CD14-positive monocyte (primary cell): ENCODE measurements at regions not wholly inside any gene's neighbourhood (a gene's known extent, or its start where the extent isn't known, plus 50 kb on each side); places are given as distances from the start of the nearest gene placed in this dataset.

ENCODE experiments used
- DNase-seq, 3 donors: peaks; one replicate each; pipeline ENCODE4 v3.0.0-alpha.2; 2011 to 2022
- H2AFZ ChIP-seq: 2 replicates; pipeline ENCODE4 v1.6.0; 2012; ENCODE audit warnings: mild to moderate bottlenecking, low read depth, low read length, inconsistent platforms; ENCODE audit not compliant: insufficient read depth, poor library complexity, severe bottlenecking
- H3K27ac ChIP-seq, 2 donors: 1 replicate in 1 of 2; 2 replicates in 1 of 2; pipeline ENCODE4 v1.5.1; 2012 to 2013; ENCODE audit warnings: low read length in 2 of 2, control low read depth in 1 of 2, inconsistent platforms in 1 of 2, low read depth in 1 of 2, mild to moderate bottlenecking in 1 of 2
- H3K27me3 ChIP-seq, 2 donors: one replicate each; pipeline versions ENCODE4 v1.6.0 to v1.6.1; 2011 to 2013; ENCODE audit warnings: low read length in 2 of 2; ENCODE audit not compliant: control insufficient read depth in 2 of 2, insufficient read depth in 2 of 2
- H3K36me3 ChIP-seq, 2 donors: replicated peaks in 1 of 2; 1 replicate in 1 of 2; 2 replicates in 1 of 2; pipeline versions ENCODE4 v1.5.1 to v1.6.1; 2012 to 2013; ENCODE audit warnings: low read length in 2 of 2, control low read depth in 1 of 2, inconsistent platforms in 1 of 2, mild to moderate bottlenecking in 1 of 2; ENCODE audit not compliant: insufficient read depth in 2 of 2, control insufficient read depth in 1 of 2
- H3K4me1 ChIP-seq, 2 donors: 1 replicate in 1 of 2; 2 replicates in 1 of 2; pipeline versions ENCODE4 v1.5.1 to v1.6.1; 2012 to 2013; ENCODE audit warnings: low read length in 2 of 2, control low read depth in 1 of 2, inconsistent platforms in 1 of 2, mild to moderate bottlenecking in 1 of 2, moderate library complexity in 1 of 2; ENCODE audit not compliant: insufficient read depth in 2 of 2, control insufficient read depth in 1 of 2
- H3K4me2 ChIP-seq: replicated peaks from 2 replicates; pipeline ENCODE3; 2012; ENCODE audit warnings: low read length, moderate library complexity, mild to moderate bottlenecking; ENCODE audit not compliant: poor library complexity, severe bottlenecking; ENCODE audit errors: extremely low read depth
- H3K4me3 ChIP-seq, 3 experiments: fragments of 200-600 bp in 1 of 3; sonication (generic) in 1 of 3; replicated peaks in 1 of 3; 1 replicate in 2 of 3; 2 replicates in 1 of 3; pipeline ENCODE4 v1.5.1; 2011 to 2013; ENCODE audit warnings: low read length in 3 of 3, mild to moderate bottlenecking in 3 of 3, control low read depth in 2 of 3, low read depth in 2 of 3, inconsistent platforms in 1 of 3, moderate library complexity in 1 of 3
- H3K79me2 ChIP-seq: 2 replicates; pipeline ENCODE4 v1.6.0; 2012; ENCODE audit warnings: mild to moderate bottlenecking, control low read depth, inconsistent platforms, low read length, moderate library complexity; ENCODE audit not compliant: insufficient read depth
- H3K9ac ChIP-seq: 2 replicates; pipeline ENCODE4 v1.6.0; 2017; ENCODE audit warnings: low read length, mild to moderate bottlenecking; ENCODE audit not compliant: insufficient read depth, poor library complexity, severe bottlenecking
- H3K9me3 ChIP-seq, 2 donors: replicated peaks in 1 of 2; 1 replicate in 1 of 2; 2 replicates in 1 of 2; pipeline versions ENCODE4 v1.5.1 to v1.6.1; 2012 to 2013; ENCODE audit warnings: low read length in 2 of 2, control low read depth in 1 of 2; ENCODE audit not compliant: control insufficient read depth in 1 of 2, insufficient read depth in 1 of 2
- H4K20me1 ChIP-seq: 2 replicates; pipeline ENCODE4 v1.6.0; 2012; ENCODE audit warnings: mild to moderate bottlenecking, low read length, control low read depth, moderate library complexity; ENCODE audit not compliant: insufficient read depth
- H3K27ac Mint-ChIP-seq, 7 donors: one replicate each; pipeline ENCODE4 v1.8.0; 2020; ENCODE audit warnings: mild to moderate bottlenecking in 7 of 7, mixed read lengths in 7 of 7, moderate library complexity in 6 of 7, inconsistent platforms in 2 of 7
- H3K27me3 Mint-ChIP-seq, 3 donors: one replicate each; pipeline ENCODE4 v1.8.0; 2021 to 2022; ENCODE audit warnings: low read depth in 3 of 3, mild to moderate bottlenecking in 3 of 3, mixed read lengths in 3 of 3, moderate library complexity in 3 of 3, inconsistent platforms in 1 of 3
- H3K36me3 Mint-ChIP-seq, 2 donors: one replicate each; pipeline ENCODE4 v1.8.0; 2020; ENCODE audit warnings: mixed read lengths in 2 of 2, inconsistent platforms in 1 of 2, mild to moderate bottlenecking in 1 of 2
- H3K4me1 Mint-ChIP-seq: one replicate; pipeline ENCODE4 v1.8.0; 2020; ENCODE audit warnings: mild to moderate bottlenecking, mixed read lengths
- H3K4me3 Mint-ChIP-seq, 2 donors: one replicate each; pipeline ENCODE4 v1.8.0; 2020; ENCODE audit warnings: mild to moderate bottlenecking in 2 of 2, mixed read lengths in 2 of 2, moderate library complexity in 1 of 2
- H3K9me3 Mint-ChIP-seq, 7 donors: one replicate each; pipeline ENCODE4 v1.8.0; 2020 to 2022; ENCODE audit warnings: mixed read lengths in 7 of 7, mild to moderate bottlenecking in 6 of 7, moderate library complexity in 6 of 7, inconsistent platforms in 2 of 7
- WGBS: methylation state at CpG from one replicate; pipeline ENCODE4 v1.1.5; 2013; ENCODE audit warnings: missing lambda C conversion rate; ENCODE audit not compliant: insufficient coverage; 5-methylcytosine and 5-hydroxymethylcytosine counted together
- intact Hi-C, 2 donors: fragments of 100-400 bp; cut with micrococcal nuclease; formaldehyde crosslinking; loops; one replicate each; pipeline versions ENCODE4 v1.15.0 to v1.15.1; 2023
- TF ChIP-seq, protein P1 (sequence below): fragments of 200-600 bp; IDR thresholded peaks from one replicate; pipeline ENCODE4 v1.8.0; 2022; ENCODE audit warnings: antibody characterized with exemption, mild to moderate bottlenecking

DNA sequence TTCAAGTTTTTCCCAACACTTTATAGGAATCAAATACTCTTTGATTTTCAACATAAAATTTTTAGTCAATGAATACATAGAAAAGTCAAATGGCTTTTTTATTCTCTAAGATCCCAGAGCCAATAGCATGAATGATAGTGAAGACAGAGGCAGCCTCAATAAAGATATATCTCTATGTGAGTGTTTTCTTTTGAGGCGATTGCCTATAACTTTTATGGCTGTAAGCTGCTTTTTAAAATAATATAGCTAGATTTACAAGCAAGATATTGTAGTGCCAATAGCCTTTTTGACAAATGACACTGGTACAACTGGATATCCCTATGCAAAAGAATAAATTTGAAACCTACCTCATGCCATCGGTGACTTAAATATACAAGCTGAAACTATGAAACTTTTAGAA is 1705.2 kb upstream of the PCDH20 start:
- Mint-ChIP-seq H3K27me3 (no peaks in the 10 kb centered on the region), H3K4me1 (no peaks in the 10 kb centered on the region), H3K9me3 (peaks cover 0 to 3% (median 0%) of the 10 kb centered on the region in 7 donors), H3K36me3 (no peaks in the 10 kb centered on the region), H3K27ac (no peak overlapping the region), H3K4me3 (no peak overlapping the region)
- Histone ChIP-seq H3K9me3 (peaks cover 0 to 2% of the 10 kb centered on the region in 2 donors), H3K27me3 (no peaks in the 10 kb centered on the region), H3K4me3 (no peak overlapping the region), H3K4me1 (no peaks in the 10 kb centered on the region), H3K4me2 (no peak overlapping the region), H3K36me3 (no peaks in the 10 kb centered on the region), H2AFZ (no peak overlapping the region), H3K9ac (no peak overlapping the region), H3K27ac (no peak overlapping the region), H4K20me1 (no peaks in the 10 kb centered on the region), H3K79me2 (no peaks in the 10 kb centered on the region)
- DNase-seq: no peak
- WGBS: no CpG with 5 or more reads among the region's 2 CpGs
- intact Hi-C loops: no loop called here
- TF ChIP-seq, protein P1, sequence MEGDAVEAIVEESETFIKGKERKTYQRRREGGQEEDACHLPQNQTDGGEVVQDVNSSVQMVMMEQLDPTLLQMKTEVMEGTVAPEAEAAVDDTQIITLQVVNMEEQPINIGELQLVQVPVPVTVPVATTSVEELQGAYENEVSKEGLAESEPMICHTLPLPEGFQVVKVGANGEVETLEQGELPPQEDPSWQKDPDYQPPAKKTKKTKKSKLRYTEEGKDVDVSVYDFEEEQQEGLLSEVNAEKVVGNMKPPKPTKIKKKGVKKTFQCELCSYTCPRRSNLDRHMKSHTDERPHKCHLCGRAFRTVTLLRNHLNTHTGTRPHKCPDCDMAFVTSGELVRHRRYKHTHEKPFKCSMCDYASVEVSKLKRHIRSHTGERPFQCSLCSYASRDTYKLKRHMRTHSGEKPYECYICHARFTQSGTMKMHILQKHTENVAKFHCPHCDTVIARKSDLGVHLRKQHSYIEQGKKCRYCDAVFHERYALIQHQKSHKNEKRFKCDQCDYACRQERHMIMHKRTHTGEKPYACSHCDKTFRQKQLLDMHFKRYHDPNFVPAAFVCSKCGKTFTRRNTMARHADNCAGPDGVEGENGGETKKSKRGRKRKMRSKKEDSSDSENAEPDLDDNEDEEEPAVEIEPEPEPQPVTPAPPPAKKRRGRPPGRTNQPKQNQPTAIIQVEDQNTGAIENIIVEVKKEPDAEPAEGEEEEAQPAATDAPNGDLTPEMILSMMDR: no peak

DNA sequence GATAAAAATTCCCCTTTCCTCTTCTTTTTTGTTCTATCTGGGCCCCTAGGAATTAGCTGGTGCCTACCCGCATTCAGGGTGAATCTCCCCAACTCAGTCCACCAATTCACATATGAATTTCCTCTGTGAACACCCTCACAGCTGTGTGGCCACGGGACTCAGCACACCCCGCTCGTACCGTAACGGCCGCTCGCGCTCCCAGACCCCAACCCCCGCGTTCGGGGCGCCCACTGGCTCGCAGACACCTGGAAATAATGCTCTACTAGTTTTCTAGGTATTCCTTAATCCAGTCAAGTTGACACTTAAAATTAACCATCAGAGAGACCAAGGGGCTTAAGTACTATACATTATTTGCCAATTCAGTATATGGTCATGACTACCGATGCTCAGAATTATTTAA is 1702.1 kb upstream of the PCDH20 start:
- no peaks in the 10 kb centered on the region for H3K79me2 ChIP-seq
- Mint-ChIP-seq H3K9me3 (peaks cover 0 to 3% (median 0%) of the 10 kb centered on the region in 7 donors), H3K36me3 (no peaks in the 10 kb centered on the region), H3K4me1 (no peaks in the 10 kb centered on the region), H3K4me3 (no peak overlapping the region), H3K27ac (no peak overlapping the region), H3K27me3 (no peaks in the 10 kb centered on the region)
- DNase-seq: no peak
- WGBS: 95% methylated on average over 14 of the region's 15 CpGs
- H3K4me3 ChIP-seq: no peak overlapping the region
- no peak overlapping the region for H2AFZ ChIP-seq
- no peaks in the 10 kb centered on the region for H3K36me3 ChIP-seq
- intact Hi-C loops: no loop called here
- no peak overlapping the region for H3K4me2 ChIP-seq
- H4K20me1 ChIP-seq: no peaks in the 10 kb centered on the region
- H3K9ac ChIP-seq: no peak overlapping the region
- H3K27me3 ChIP-seq: no peaks in the 10 kb centered on the region
- H3K27ac ChIP-seq: no peak overlapping the region
- peaks cover 0 to 3% of the 10 kb centered on the region in 2 donors for H3K9me3 ChIP-seq
- no peaks in the 10 kb centered on the region for H3K4me1 ChIP-seq
- TF ChIP-seq, protein P1: no peak
